ENCODE measurements at regions not wholly inside any gene's neighbourhood (a gene's known extent, or its start where the extent isn't known, plus 50 kb on each side); places are given as distances from the start of the nearest gene placed in this dataset.

GRCh38 chr5:8254674-8255073, 385.7 kb downstream of the MTRR start:
- Histone ChIP-seq H3K27ac (ENCODE audit: low read length) (no peak overlapping the region), H3K27me3 (ENCODE audit: control insufficient read depth, insufficient read depth, low read length) (no peaks in the 10 kb centered on the region), H3K4me3 (ENCODE audit: low read length) (no peak overlapping the region), H3K4me1 (ENCODE audit: control insufficient read depth, insufficient read depth, low read length) (no peaks in the 10 kb centered on the region), H3K36me3 (ENCODE audit: control insufficient read depth, insufficient read depth, low read length) (no peaks in the 10 kb centered on the region), H3K9me3 (replicated peaks; ENCODE audit: control insufficient read depth, low read depth, low read length) (no peaks in the 10 kb centered on the region)
- WGBS (ENCODE audit: insufficient coverage) = no CpG with 5 or more reads among the region's 2 CpGs
- DNase-seq = no peak

GRCh38 chr5:8258801-8259200, 389.9 kb downstream of the MTRR start:
- Histone ChIP-seq H3K4me1 (ENCODE audit: control insufficient read depth, insufficient read depth, low read length) (no peaks in the 10 kb centered on the region), H3K36me3 (ENCODE audit: control insufficient read depth, insufficient read depth, low read length) (no peaks in the 10 kb centered on the region), H3K27ac (ENCODE audit: low read length) (no peak overlapping the region), H3K27me3 (ENCODE audit: control insufficient read depth, insufficient read depth, low read length) (no peaks in the 10 kb centered on the region), H3K9me3 (replicated peaks; ENCODE audit: control insufficient read depth, low read depth, low read length) (no peaks in the 10 kb centered on the region), H3K4me3 (ENCODE audit: low read length) (no peak overlapping the region)
- 100% methylated on average over 1 of the region's 3 CpGs for WGBS (ENCODE audit: insufficient coverage)
- DNase-seq = no peak

- no peak overlapping the region for H3K4me3 ChIP-seq (ENCODE audit: low read length)
- no peaks in the 10 kb centered on the region for H3K4me1 ChIP-seq (ENCODE audit: control insufficient read depth, insufficient read depth, low read length)
- H3K27ac ChIP-seq (ENCODE audit: low read length) = no peak overlapping the region
- WGBS (ENCODE audit: insufficient coverage) = no CpG with 5 or more reads among the region's 2 CpGs
- peaks cover 2% of the 10 kb centered on the region for H3K9me3 ChIP-seq (replicated peaks; ENCODE audit: control insufficient read depth, low read depth, low read length)
- H3K27me3 ChIP-seq (ENCODE audit: control insufficient read depth, insufficient read depth, low read length) = no peaks in the 10 kb centered on the region
- H3K36me3 ChIP-seq (ENCODE audit: control insufficient read depth, insufficient read depth, low read length) = no peaks in the 10 kb centered on the region
- DNase-seq = no peak
Observed at GRCh38 chr5:8270246-8270645, 401.3 kb downstream of the MTRR start.

GRCh38 chr5:8280711-8281363, 411.9 kb downstream of the MTRR start:
- H3K4me1 ChIP-seq (ENCODE audit: control insufficient read depth, insufficient read depth, low read length) = no peaks in the 10 kb centered on the region
- no peak for DNase-seq
- H3K27ac ChIP-seq (ENCODE audit: low read length) = no peak overlapping the region
- H3K9me3 ChIP-seq (replicated peaks; ENCODE audit: control insufficient read depth, low read depth, low read length) = no peaks in the 10 kb centered on the region
- no peaks in the 10 kb centered on the region for H3K36me3 ChIP-seq (ENCODE audit: control insufficient read depth, insufficient read depth, low read length)
- H3K27me3 ChIP-seq (ENCODE audit: control insufficient read depth, insufficient read depth, low read length) = no peaks in the 10 kb centered on the region
- no CpG with 5 or more reads among the region's 4 CpGs for WGBS (ENCODE audit: insufficient coverage)
- H3K4me3 ChIP-seq (ENCODE audit: low read length) = no peak overlapping the region

GRCh38 chr5:8288334-8288733, 419.4 kb downstream of the MTRR start:
- no peaks in the 10 kb centered on the region for H3K4me1 ChIP-seq (ENCODE audit: control insufficient read depth, insufficient read depth, low read length)
- no peaks in the 10 kb centered on the region for H3K9me3 ChIP-seq (replicated peaks; ENCODE audit: control insufficient read depth, low read depth, low read length)
- H3K27me3 ChIP-seq (ENCODE audit: control insufficient read depth, insufficient read depth, low read length) = no peaks in the 10 kb centered on the region
- DNase-seq = peak; percentile 79
- no peak overlapping the region for H3K27ac ChIP-seq (ENCODE audit: low read length)
- H3K4me3 ChIP-seq (ENCODE audit: low read length) = no peak overlapping the region
- no peaks in the 10 kb centered on the region for H3K36me3 ChIP-seq (ENCODE audit: control insufficient read depth, insufficient read depth, low read length)

GRCh38 chr5:8288897-8289516, 420.1 kb downstream of the MTRR start:
- no peaks in the 10 kb centered on the region for H3K9me3 ChIP-seq (replicated peaks; ENCODE audit: control insufficient read depth, low read depth, low read length)
- peak overlapping the region; percentile 57 for H3K27ac ChIP-seq (ENCODE audit: low read length)
- H3K4me1 ChIP-seq (ENCODE audit: control insufficient read depth, insufficient read depth, low read length) = no peaks in the 10 kb centered on the region
- DNase-seq = peak; percentile 77
- H3K4me3 ChIP-seq (ENCODE audit: low read length) = no peak overlapping the region
- no peaks in the 10 kb centered on the region for H3K36me3 ChIP-seq (ENCODE audit: control insufficient read depth, insufficient read depth, low read length)
- H3K27me3 ChIP-seq (ENCODE audit: control insufficient read depth, insufficient read depth, low read length) = no peaks in the 10 kb centered on the region
- 13% methylated on average over 2 of the region's 6 CpGs for WGBS (ENCODE audit: insufficient coverage)

- Histone ChIP-seq H3K4me3 (ENCODE audit: low read length) (no peak overlapping the region), H3K9me3 (replicated peaks; ENCODE audit: control insufficient read depth, low read depth, low read length) (no peaks in the 10 kb centered on the region), H3K27ac (ENCODE audit: low read length) (peak overlapping the region; percentile 29), H3K36me3 (ENCODE audit: control insufficient read depth, insufficient read depth, low read length) (no peaks in the 10 kb centered on the region), H3K27me3 (ENCODE audit: control insufficient read depth, insufficient read depth, low read length) (no peaks in the 10 kb centered on the region), H3K4me1 (ENCODE audit: control insufficient read depth, insufficient read depth, low read length) (no peaks in the 10 kb centered on the region)
- peak; percentile 88 for DNase-seq
- no CpG with 5 or more reads among the region's 1 CpG for whole genome bisulfite sequencing (ENCODE audit: insufficient coverage)
Observed at GRCh38 chr5:8289779-8290178, 420.8 kb downstream of the MTRR start.

GRCh38 chr5:8290721-8291120, 421.8 kb downstream of the MTRR start:
- peak; percentile 62 for DNase-seq
- Histone ChIP-seq H3K4me3 (ENCODE audit: low read length) (no peak overlapping the region), H3K36me3 (ENCODE audit: control insufficient read depth, insufficient read depth, low read length) (no peaks in the 10 kb centered on the region), H3K27me3 (ENCODE audit: control insufficient read depth, insufficient read depth, low read length) (no peaks in the 10 kb centered on the region), H3K9me3 (replicated peaks; ENCODE audit: control insufficient read depth, low read depth, low read length) (no peaks in the 10 kb centered on the region), H3K27ac (ENCODE audit: low read length) (peak overlapping the region; percentile 29), H3K4me1 (ENCODE audit: control insufficient read depth, insufficient read depth, low read length) (no peaks in the 10 kb centered on the region)
- WGBS (ENCODE audit: insufficient coverage) = no CpG with 5 or more reads among the region's 2 CpGs

- WGBS (ENCODE audit: insufficient coverage) = no CpG with 5 or more reads among the region's 2 CpGs
- no peaks in the 10 kb centered on the region for H3K9me3 ChIP-seq (replicated peaks; ENCODE audit: control insufficient read depth, low read depth, low read length)
- no peak overlapping the region for H3K4me3 ChIP-seq (ENCODE audit: low read length)
- no peaks in the 10 kb centered on the region for H3K4me1 ChIP-seq (ENCODE audit: control insufficient read depth, insufficient read depth, low read length)
- peak; percentile 64 for DNase-seq
- no peaks in the 10 kb centered on the region for H3K36me3 ChIP-seq (ENCODE audit: control insufficient read depth, insufficient read depth, low read length)
- peak overlapping the region; percentile 81 for H3K27ac ChIP-seq (ENCODE audit: low read length)
- no peaks in the 10 kb centered on the region for H3K27me3 ChIP-seq (ENCODE audit: control insufficient read depth, insufficient read depth, low read length)
Observed at GRCh38 chr5:8291641-8292040, 422.7 kb downstream of the MTRR start.

- DNase-seq = no peak
- no peak overlapping the region for H3K4me3 ChIP-seq (ENCODE audit: low read length)
- H3K9me3 ChIP-seq (replicated peaks; ENCODE audit: control insufficient read depth, low read depth, low read length) = no peaks in the 10 kb centered on the region
- no peaks in the 10 kb centered on the region for H3K27me3 ChIP-seq (ENCODE audit: control insufficient read depth, insufficient read depth, low read length)
- no peaks in the 10 kb centered on the region for H3K4me1 ChIP-seq (ENCODE audit: control insufficient read depth, insufficient read depth, low read length)
- no peaks in the 10 kb centered on the region for H3K36me3 ChIP-seq (ENCODE audit: control insufficient read depth, insufficient read depth, low read length)
- no peak overlapping the region for H3K27ac ChIP-seq (ENCODE audit: low read length)
- no CpG with 5 or more reads among the region's 1 CpG for WGBS (ENCODE audit: insufficient coverage)
Observed at GRCh38 chr5:8295141-8295540, 426.2 kb downstream of the MTRR start.

- Histone ChIP-seq H3K36me3 (ENCODE audit: control insufficient read depth, insufficient read depth, low read length) (no peaks in the 10 kb centered on the region), H3K27ac (ENCODE audit: low read length) (no peak overlapping the region), H3K4me3 (ENCODE audit: low read length) (no peak overlapping the region), H3K4me1 (ENCODE audit: control insufficient read depth, insufficient read depth, low read length) (no peaks in the 10 kb centered on the region), H3K27me3 (ENCODE audit: control insufficient read depth, insufficient read depth, low read length) (no peaks in the 10 kb centered on the region), H3K9me3 (replicated peaks; ENCODE audit: control insufficient read depth, low read depth, low read length) (no peaks in the 10 kb centered on the region)
- DNase-seq = peak; percentile 69
- no CpG with 5 or more reads among the region's 1 CpG for WGBS (ENCODE audit: insufficient coverage)
Observed at GRCh38 chr5:8299716-8300115, 430.8 kb downstream of the MTRR start.

Data from muscle of leg (tissue), 3 donors.